ENCODE measurements at regions not wholly inside any gene's neighbourhood (a gene's known extent, or its start where the extent isn't known, plus 50 kb on each side); places are given as distances from the start of the nearest gene placed in this dataset.

DNA sequence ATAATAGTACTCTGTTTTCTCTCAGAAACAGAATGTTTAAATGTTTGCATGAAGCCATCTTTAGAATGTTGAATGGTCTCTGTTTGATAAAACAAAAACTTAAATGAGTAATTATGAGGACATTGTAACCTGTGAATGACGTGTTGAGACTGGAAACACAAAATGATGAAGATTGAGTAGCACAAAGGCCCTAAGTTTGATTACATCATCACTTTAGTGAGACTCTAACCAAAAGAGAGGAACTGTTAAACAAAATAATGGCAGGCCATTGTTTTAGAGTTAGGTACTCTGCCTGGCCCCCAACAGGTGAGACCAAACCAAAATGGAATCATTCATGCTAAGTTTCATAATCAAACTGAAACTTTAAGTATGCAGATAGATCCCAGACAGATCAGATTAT is 1561.7 kb upstream of the SLC39A10 start:
- BruUV-seq (replicated peaks) = no TSS peak
- Histone ChIP-seq H3K4me2 (ENCODE audit: low read length) (no peak overlapping the region), H3K36me3 (ENCODE audit: low read depth, low read length) (no peaks in the 10 kb centered on the region), H3K9me2 (replicated peaks; ENCODE audit: low read length) (no peaks in the 10 kb centered on the region), H3K9ac (ENCODE audit: low read length) (no peak overlapping the region), H3K4me3 (ENCODE audit: low read length) (no peak overlapping the region), H3K9me3 (ENCODE audit: low read length) (no peaks in the 10 kb centered on the region), H3K79me2 (ENCODE audit: low read length) (no peaks in the 10 kb centered on the region), H4K20me1 (ENCODE audit: low read length) (no peaks in the 10 kb centered on the region), H3K4me1 (ENCODE audit: insufficient read depth, low read length) (no peaks in the 10 kb centered on the region), H3F3A (ENCODE audit: low read length, unreplicated experiment) (no peaks in the 10 kb centered on the region), H3K27me3 (ENCODE audit: low read length) (no peaks in the 10 kb centered on the region), H2AFZ (ENCODE audit: low read length) (no peak overlapping the region), H3K27ac (ENCODE audit: low read length) (no peak overlapping the region)
- ATAC-seq (no peak), DNase-seq (no peak)
- POLR2A ChIA-PET (ENCODE audit: unreplicated experiment) = no interaction called here
- CTCF ChIA-PET = no interaction called here
- intact Hi-C loops (cut with micrococcal nuclease) = no loop called here
- TF ChIP-seq EZH2phosphoT487 (IDR thresholded peaks at IDR 0.05; ENCODE audit: borderline replicate concordance, low read length) (no peak), EZH2 (IDR thresholded peaks at IDR 0.05; ENCODE audit: low read length, unreplicated experiment) (no peak), CTCF (conservative IDR thresholded peaks at IDR 0.05; ENCODE audit: low read depth, low read length) (no peak)

DNA sequence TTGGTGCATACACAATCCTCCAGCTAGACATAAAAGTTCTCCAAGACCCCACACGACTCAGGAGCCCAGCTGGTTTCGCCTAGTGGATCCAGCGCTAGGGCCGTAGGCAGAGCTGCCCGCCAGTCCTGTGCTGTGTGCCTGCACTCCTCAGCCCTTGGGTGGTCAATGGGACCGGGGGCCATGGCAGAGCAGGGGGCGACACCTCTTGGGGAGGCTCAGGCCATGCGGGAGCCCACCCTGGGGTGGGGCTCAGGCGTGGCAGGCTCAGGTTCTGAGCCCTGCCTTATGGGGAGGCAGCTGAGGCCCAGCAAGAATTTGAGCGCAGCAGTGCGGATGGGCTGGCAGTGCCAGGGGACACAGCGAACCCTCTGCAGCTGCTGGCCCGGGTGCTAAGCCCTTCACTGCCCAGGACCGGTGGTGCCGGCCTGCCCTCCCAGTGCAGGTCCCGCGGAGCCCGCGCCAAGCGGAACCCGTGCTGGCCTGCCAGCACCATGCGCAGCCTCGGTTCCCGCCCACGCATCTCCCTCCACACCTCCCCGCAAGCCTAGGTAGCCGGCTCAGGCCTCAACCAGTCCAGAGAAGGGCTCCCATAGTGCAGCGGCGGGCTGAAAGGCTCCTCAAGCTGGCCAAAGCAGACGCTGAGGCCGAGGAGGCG is 1566.6 kb upstream of the SLC39A10 start:
- Histone ChIP-seq H3K4me1 (ENCODE audit: insufficient read depth, low read length) (no peaks in the 10 kb centered on the region; the same call in 1 of the 2 replicates), H3K4me2 (ENCODE audit: low read length) (no peak overlapping the region), H3K9me2 (replicated peaks; ENCODE audit: low read length) (no peaks in the 10 kb centered on the region), H3K27me3 (ENCODE audit: low read length) (no peaks in the 10 kb centered on the region), H3F3A (ENCODE audit: low read length, unreplicated experiment) (no peaks in the 10 kb centered on the region), H3K36me3 (ENCODE audit: low read depth, low read length) (no peaks in the 10 kb centered on the region), H3K9ac (ENCODE audit: low read length) (no peak overlapping the region), H3K79me2 (ENCODE audit: low read length) (no peaks in the 10 kb centered on the region), H3K9me3 (ENCODE audit: low read length) (no peaks in the 10 kb centered on the region), H4K20me1 (ENCODE audit: low read length) (no peaks in the 10 kb centered on the region), H3K27ac (ENCODE audit: low read length) (no peak overlapping the region), H2AFZ (ENCODE audit: low read length) (no peak overlapping the region), H3K4me3 (ENCODE audit: low read length) (no peak overlapping the region)
- BruUV-seq (replicated peaks) = no TSS peak
- DNase-seq = no peak
- intact Hi-C loops (cut with micrococcal nuclease) = no loop called here
- no peak for ATAC-seq
- ChIA-PET POLR2A (ENCODE audit: unreplicated experiment) (no interaction called here), CTCF (no interaction called here)
- no peak for TF ChIP-seq EZH2 (IDR thresholded peaks at IDR 0.05; ENCODE audit: low read length, unreplicated experiment)
- no peak for TF ChIP-seq CTCF (conservative IDR thresholded peaks at IDR 0.05; ENCODE audit: low read depth, low read length)
- TF ChIP-seq EZH2phosphoT487 (IDR thresholded peaks at IDR 0.05; ENCODE audit: borderline replicate concordance, low read length) = no peak

- intact Hi-C loops (cut with micrococcal nuclease) = no loop called here
- TF ChIP-seq EZH2 (IDR thresholded peaks at IDR 0.05; ENCODE audit: low read length, unreplicated experiment) (no peak), EZH2phosphoT487 (IDR thresholded peaks at IDR 0.05; ENCODE audit: borderline replicate concordance, low read length) (no peak), CTCF (conservative IDR thresholded peaks at IDR 0.05; ENCODE audit: low read depth, low read length) (no peak)
- Histone ChIP-seq H3K79me2 (ENCODE audit: low read length) (no peaks in the 10 kb centered on the region), H3K9me2 (replicated peaks; ENCODE audit: low read length) (no peaks in the 10 kb centered on the region), H3K27me3 (ENCODE audit: low read length) (no peaks in the 10 kb centered on the region), H3K27ac (ENCODE audit: low read length) (no peak overlapping the region), H3K4me2 (ENCODE audit: low read length) (no peak overlapping the region), H3K9ac (ENCODE audit: low read length) (no peak overlapping the region), H3K4me1 (ENCODE audit: insufficient read depth, low read length) (no peaks in the 10 kb centered on the region; the same call in 1 of the 2 replicates), H4K20me1 (ENCODE audit: low read length) (no peaks in the 10 kb centered on the region), H3K9me3 (ENCODE audit: low read length) (no peaks in the 10 kb centered on the region), H3F3A (ENCODE audit: low read length, unreplicated experiment) (no peaks in the 10 kb centered on the region), H3K4me3 (ENCODE audit: low read length) (no peak overlapping the region), H2AFZ (ENCODE audit: low read length) (no peak overlapping the region), H3K36me3 (ENCODE audit: low read depth, low read length) (no peaks in the 10 kb centered on the region)
- DNase-seq = peak; percentile 23
- POLR2A ChIA-PET (ENCODE audit: unreplicated experiment) = no interaction called here
- no TSS peak for BruUV-seq (replicated peaks)
- ATAC-seq = no peak; the same call in 1 of the 2 replicates
- CTCF ChIA-PET = no interaction called here
These were observed 1569.7 kb upstream of the SLC39A10 start for GRCh38 chr2:194087089-194087958.
